ENCODE measurements at regions not wholly inside any gene's neighbourhood (a gene's known extent, or its start where the extent isn't known, plus 50 kb on each side); places are given as distances from the start of the nearest gene placed in this dataset.

DNA sequence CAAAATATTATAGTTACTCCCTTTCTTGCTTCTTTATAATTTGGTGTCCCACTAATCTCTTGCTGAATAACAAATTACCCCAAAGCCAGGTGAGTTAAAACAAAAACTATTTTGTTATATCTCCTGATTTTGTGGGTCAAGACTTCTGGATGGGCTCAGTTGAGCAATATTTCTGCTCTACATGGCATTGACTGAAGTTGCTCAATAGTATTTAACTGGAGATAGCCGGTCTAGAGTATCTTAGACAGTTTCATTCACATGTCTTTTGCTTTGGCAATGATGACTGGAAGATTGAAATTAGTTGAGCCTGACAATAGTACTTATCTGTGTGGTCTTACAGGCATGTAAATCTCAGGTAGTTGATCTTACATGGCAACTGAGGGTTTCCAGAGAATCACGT, 51.0 kb upstream of the TP63 start:
- Histone ChIP-seq H3K56ac (ENCODE audit: low read length) (no peak overlapping the region), H3K4me3 (ENCODE audit: low read length) (no peak overlapping the region), H2AK5ac (ENCODE audit: low read length) (no peak overlapping the region), H3K4ac (ENCODE audit: low read depth, low read length) (no peak overlapping the region), H3K23ac (ENCODE audit: low read length) (no peak overlapping the region), H3K36me3 (ENCODE audit: control insufficient read depth, insufficient read depth, low read length) (no peaks in the 10 kb centered on the region), H2BK15ac (replicated peaks; ENCODE audit: low read depth) (no peak overlapping the region), H3K4me2 (ENCODE audit: low read length) (no peak overlapping the region), H4K5ac (ENCODE audit: low read length) (no peak overlapping the region), H3K9ac (ENCODE audit: low read length) (no peak overlapping the region), H2BK5ac (ENCODE audit: low read length) (no peak overlapping the region), H3K27ac (ENCODE audit: low read depth, low read length) (no peak overlapping the region), H3K79me2 (ENCODE audit: control insufficient read depth, insufficient read depth, low read length) (no peaks in the 10 kb centered on the region), H3K79me1 (ENCODE audit: low read length) (no peaks in the 10 kb centered on the region), H3K27me3 (ENCODE audit: insufficient read depth, low read length, poor library complexity) (no peaks in the 10 kb centered on the region), H2BK120ac (ENCODE audit: low read depth, low read length) (no peak overlapping the region), H3K18ac (ENCODE audit: low read length) (no peak overlapping the region), H4K8ac (ENCODE audit: low read depth, low read length) (no peak overlapping the region), H3K4me1 (ENCODE audit: control insufficient read depth, low read depth, low read length) (no peaks in the 10 kb centered on the region)
- DNase-seq = no peak
- WGBS (ENCODE audit: extremely low coverage, insufficient coverage, low lambda C conversion rate) = no CpG with 5 or more reads among the region's 2 CpGs
